ENCODE measurements at regions not wholly inside any gene's neighbourhood (a gene's known extent, or its start where the extent isn't known, plus 50 kb on each side); places are given as distances from the start of the nearest gene placed in this dataset.

GRCh38 chr13:105725887-105726286 is 809.6 kb downstream of the EFNB2 start:
- no peak overlapping the region for H2AFZ ChIP-seq (ENCODE audit: low read length)
- no TSS peak for BruUV-seq (replicated peaks)
- H3K79me2 ChIP-seq (ENCODE audit: insufficient read depth, low read depth, low read length), result no peaks in the 10 kb centered on the region
- no peak overlapping the region for H3K4me2 ChIP-seq (ENCODE audit: low read length)
- H3K36me3 ChIP-seq (ENCODE audit: insufficient read depth, low read length), result no peaks in the 10 kb centered on the region
- H3K27ac ChIP-seq (ENCODE audit: low read depth, low read length, poor library complexity, severe bottlenecking), result no peak overlapping the region
- H3K9me2 ChIP-seq (ENCODE audit: insufficient read depth, low read length), result no peaks in the 10 kb centered on the region
- intact Hi-C loops (cut with micrococcal nuclease; ENCODE audit: unreplicated experiment), result no loop called here
- TF ChIP-seq, protein P1, sequence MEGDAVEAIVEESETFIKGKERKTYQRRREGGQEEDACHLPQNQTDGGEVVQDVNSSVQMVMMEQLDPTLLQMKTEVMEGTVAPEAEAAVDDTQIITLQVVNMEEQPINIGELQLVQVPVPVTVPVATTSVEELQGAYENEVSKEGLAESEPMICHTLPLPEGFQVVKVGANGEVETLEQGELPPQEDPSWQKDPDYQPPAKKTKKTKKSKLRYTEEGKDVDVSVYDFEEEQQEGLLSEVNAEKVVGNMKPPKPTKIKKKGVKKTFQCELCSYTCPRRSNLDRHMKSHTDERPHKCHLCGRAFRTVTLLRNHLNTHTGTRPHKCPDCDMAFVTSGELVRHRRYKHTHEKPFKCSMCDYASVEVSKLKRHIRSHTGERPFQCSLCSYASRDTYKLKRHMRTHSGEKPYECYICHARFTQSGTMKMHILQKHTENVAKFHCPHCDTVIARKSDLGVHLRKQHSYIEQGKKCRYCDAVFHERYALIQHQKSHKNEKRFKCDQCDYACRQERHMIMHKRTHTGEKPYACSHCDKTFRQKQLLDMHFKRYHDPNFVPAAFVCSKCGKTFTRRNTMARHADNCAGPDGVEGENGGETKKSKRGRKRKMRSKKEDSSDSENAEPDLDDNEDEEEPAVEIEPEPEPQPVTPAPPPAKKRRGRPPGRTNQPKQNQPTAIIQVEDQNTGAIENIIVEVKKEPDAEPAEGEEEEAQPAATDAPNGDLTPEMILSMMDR (conservative IDR thresholded peaks at IDR 0.05; ENCODE audit: low read length), result no peak
- TF ChIP-seq EZH2phosphoT487 (IDR thresholded peaks at IDR 0.05; ENCODE audit: borderline replicate concordance, low read depth, low read length), result no peak
- no peaks in the 10 kb centered on the region for H4K20me1 ChIP-seq (ENCODE audit: insufficient read depth, low read length)
- POLR2A ChIA-PET, result no interaction called here
- no peak for DNase-seq (ENCODE audit: low spot score)
- no peak overlapping the region for H3K4me3 ChIP-seq (ENCODE audit: low read depth, low read length, poor library complexity, severe bottlenecking)
- no peaks in the 10 kb centered on the region for H3K4me1 ChIP-seq (ENCODE audit: insufficient read depth, low read length, poor library complexity, severe bottlenecking)
- no peaks in the 10 kb centered on the region for H3K9me3 ChIP-seq (ENCODE audit: low read length)
- CTCF ChIA-PET (ENCODE audit: unreplicated experiment), result no interaction called here

- H2AFZ ChIP-seq (ENCODE audit: low read length), result no peak overlapping the region
- no TSS peak for BruUV-seq (replicated peaks)
- H4K20me1 ChIP-seq (ENCODE audit: insufficient read depth, low read length), result no peaks in the 10 kb centered on the region
- no peak for DNase-seq (ENCODE audit: low spot score)
- H3K36me3 ChIP-seq (ENCODE audit: insufficient read depth, low read length), result no peaks in the 10 kb centered on the region
- H3K79me2 ChIP-seq (ENCODE audit: insufficient read depth, low read depth, low read length), result no peaks in the 10 kb centered on the region
- ChIA-PET CTCF (ENCODE audit: unreplicated experiment) (no interaction called here), POLR2A (no interaction called here)
- no peak overlapping the region for H3K27ac ChIP-seq (ENCODE audit: low read depth, low read length, poor library complexity, severe bottlenecking)
- H3K9me3 ChIP-seq (ENCODE audit: low read length), result no peaks in the 10 kb centered on the region
- H3K4me1 ChIP-seq (ENCODE audit: insufficient read depth, low read length, poor library complexity, severe bottlenecking), result no peaks in the 10 kb centered on the region
- intact Hi-C loops (cut with micrococcal nuclease; ENCODE audit: unreplicated experiment), result no loop called here
- no peak overlapping the region for H3K4me2 ChIP-seq (ENCODE audit: low read length)
- TF ChIP-seq, protein P1 (conservative IDR thresholded peaks at IDR 0.05; ENCODE audit: low read length), result no peak
- TF ChIP-seq EZH2phosphoT487 (IDR thresholded peaks at IDR 0.05; ENCODE audit: borderline replicate concordance, low read depth, low read length), result no peak
- no peak overlapping the region for H3K4me3 ChIP-seq (ENCODE audit: low read depth, low read length, poor library complexity, severe bottlenecking)
- no peaks in the 10 kb centered on the region for H3K9me2 ChIP-seq (ENCODE audit: insufficient read depth, low read length)
These were observed 814.4 kb downstream of the EFNB2 start for GRCh38 chr13:105721016-105721415.

DNA sequence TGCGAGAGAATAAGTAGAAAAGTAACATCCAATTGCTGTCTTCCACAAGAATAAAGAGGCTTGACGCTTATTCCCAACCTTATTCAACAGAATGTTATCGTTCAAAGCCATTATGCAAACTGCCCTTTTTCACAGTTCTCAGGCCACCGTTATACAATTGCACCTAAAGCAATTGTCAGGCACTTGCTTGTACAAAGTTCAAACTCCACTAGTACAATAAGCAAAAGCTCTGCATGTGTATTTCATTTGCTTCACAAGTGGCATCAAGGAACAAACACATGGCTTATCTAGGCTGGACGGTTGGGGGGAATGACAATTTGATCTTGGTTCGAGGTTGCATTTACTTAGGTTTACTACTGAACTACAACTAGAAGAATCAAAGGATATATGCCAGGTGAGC is 815.6 kb downstream of the EFNB2 start:
- Histone ChIP-seq H3K4me3 (ENCODE audit: low read depth, low read length, poor library complexity, severe bottlenecking) (no peak overlapping the region), H3K27ac (ENCODE audit: low read depth, low read length, poor library complexity, severe bottlenecking) (no peak overlapping the region), H2AFZ (ENCODE audit: low read length) (no peak overlapping the region), H3K4me2 (ENCODE audit: low read length) (no peak overlapping the region), H3K36me3 (ENCODE audit: insufficient read depth, low read length) (no peaks in the 10 kb centered on the region), H3K4me1 (ENCODE audit: insufficient read depth, low read length, poor library complexity, severe bottlenecking) (no peaks in the 10 kb centered on the region), H3K79me2 (ENCODE audit: insufficient read depth, low read depth, low read length) (no peaks in the 10 kb centered on the region), H3K9me2 (ENCODE audit: insufficient read depth, low read length) (no peaks in the 10 kb centered on the region), H4K20me1 (ENCODE audit: insufficient read depth, low read length) (no peaks in the 10 kb centered on the region), H3K9me3 (ENCODE audit: low read length) (no peaks in the 10 kb centered on the region)
- CTCF ChIA-PET (ENCODE audit: unreplicated experiment), result no interaction called here
- intact Hi-C loops (cut with micrococcal nuclease; ENCODE audit: unreplicated experiment), result no loop called here
- DNase-seq (ENCODE audit: low spot score), result no peak
- POLR2A ChIA-PET, result interaction anchor here (0.5 kb wide), 1 partner anchor 314 kb away, joined by 3 read pairs; no protein-coding TSS in a partner anchor
- TF ChIP-seq, protein P1 (conservative IDR thresholded peaks at IDR 0.05; ENCODE audit: low read length), result no peak
- no TSS peak for BruUV-seq (replicated peaks)

Measured in OCI-LY7 (cell line).